ENCODE measurements at regions not wholly inside any gene's neighbourhood (a gene's known extent, or its start where the extent isn't known, plus 50 kb on each side); places are given as distances from the start of the nearest gene placed in this dataset.

- no peak for TF ChIP-seq CTCF (IDR thresholded peaks at IDR 0.05; ENCODE audit: low read depth, low read length)
- no peak for TF ChIP-seq EZH2phosphoT487 (IDR thresholded peaks at IDR 0.05; ENCODE audit: low read depth)
Observed at GRCh38 chr13:106415971-106416370, 119.5 kb downstream of the EFNB2 start.

All from OCI-LY3 (cell line).